NCI-H2171 treated with DMSO at 0.1 percent for 48 hours (cell line): ENCODE measurements at regions not wholly inside any gene's neighbourhood (a gene's known extent, or its start where the extent isn't known, plus 50 kb on each side); places are given as distances from the start of the nearest gene placed in this dataset.

Experiments used
- DNase-seq: peaks from one replicate; lab custom pipeline; 2025; lab: John Stamatoyannopoulos, UW

DNA sequence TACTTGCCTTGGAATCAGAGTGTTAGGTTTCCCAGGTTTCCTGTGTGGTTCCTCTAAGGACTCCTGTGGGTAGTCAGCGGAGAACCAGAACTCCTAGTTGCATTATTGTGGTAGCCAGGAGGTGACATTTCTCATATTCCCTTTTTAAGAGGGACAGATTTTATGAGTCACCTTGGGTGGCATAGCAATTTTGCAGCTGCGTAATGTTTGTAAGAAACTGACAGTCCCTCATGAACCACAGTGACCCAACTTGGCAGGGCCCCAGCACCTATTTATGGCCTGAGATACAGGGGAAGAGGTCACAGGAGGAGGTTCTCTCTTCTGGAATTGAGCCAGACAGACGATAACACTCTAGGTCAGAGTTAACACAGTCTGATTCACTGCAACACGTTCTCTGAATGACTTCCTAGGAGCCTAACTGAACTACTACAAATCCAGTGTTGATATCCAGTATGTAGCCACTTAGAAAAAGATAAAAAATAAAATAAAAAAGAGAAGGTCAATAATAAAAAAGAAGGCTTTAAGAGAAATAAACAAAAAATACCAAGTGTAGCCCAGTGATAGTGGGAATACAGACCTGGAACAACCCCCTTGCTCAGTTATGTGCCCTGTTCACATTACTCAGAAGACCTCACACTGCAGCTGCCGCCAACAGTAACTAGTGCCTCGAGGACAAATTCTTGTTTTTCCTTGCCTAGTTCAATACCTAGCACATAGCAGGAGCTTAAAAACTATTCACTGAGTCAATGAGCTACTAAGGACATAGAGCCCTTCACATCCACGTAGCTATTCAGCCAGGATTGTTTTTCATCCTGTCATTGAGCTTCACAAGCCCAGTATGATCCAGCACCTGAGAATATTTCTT is 50.7 kb upstream of the VLDLR start:
- peak; percentile 42 for DNase-seq
